ENCODE measurements at regions not wholly inside any gene's neighbourhood (a gene's known extent, or its start where the extent isn't known, plus 50 kb on each side); places are given as distances from the start of the nearest gene placed in this dataset.

DNA sequence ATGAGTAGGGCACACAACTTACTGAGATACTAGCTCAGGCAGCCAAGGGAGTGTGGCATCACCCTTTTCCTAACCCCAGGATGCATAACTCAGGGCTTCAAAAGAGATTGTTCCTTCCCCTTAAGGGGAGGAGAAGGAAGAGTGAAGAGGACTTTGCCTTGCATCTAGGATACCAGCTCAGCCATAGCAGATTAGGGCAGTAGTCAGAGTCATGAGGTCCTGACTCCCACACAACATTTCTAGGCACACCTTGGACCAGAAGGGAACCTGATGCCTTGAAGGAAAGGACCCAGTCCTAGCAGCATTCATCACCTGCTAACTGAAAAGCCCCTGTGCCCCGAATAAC lies 1433.2 kb upstream of the TMEFF2 start:
- CTCF ChIA-PET: interaction anchor here (1.2 kb wide), 1 partner anchor 43 kb away, joined by 4 read pairs; no protein-coding TSS in a partner anchor
- RAD21 ChIA-PET (ENCODE audit: low non-redundant PET in 1 of 2, low total read pairs in 2 of 2, uncharacterized antibody in 2 of 2, unreplicated experiment in 2 of 2): no interaction called here
- no peaks in the 10 kb centered on the region for H3K4me1 ChIP-seq (ENCODE audit: control insufficient read depth in 1 of 2, insufficient read depth in 2 of 2, low read length in 2 of 2)
- H3K27me3 ChIP-seq (ENCODE audit: insufficient read depth, low read length): no peaks in the 10 kb centered on the region
- POLR2A ChIA-PET: no interaction called here
- no peak overlapping the region for H3K9ac ChIP-seq (ENCODE audit: low read length)
- H4K20me1 ChIP-seq (ENCODE audit: insufficient read depth): no peaks in the 10 kb centered on the region
- H3K79me2 ChIP-seq (ENCODE audit: insufficient read depth, low read length): no peaks in the 10 kb centered on the region
- BruUV-seq (replicated peaks): no TSS peak
- DNase-seq (ENCODE audit: low read depth, low spot score) (no peak), ATAC-seq (no peak)
- H2AFZ ChIP-seq (ENCODE audit: low read depth, low read length, poor library complexity, severe bottlenecking): no peak overlapping the region
- no peaks in the 10 kb centered on the region for H3K9me2 ChIP-seq (ENCODE audit: insufficient read depth)
- H3K4me2 ChIP-seq (ENCODE audit: low read length): no peak overlapping the region
- H3K9me3 ChIP-seq (ENCODE audit: control insufficient read depth in 1 of 2, insufficient read depth in 1 of 2, low read depth in 1 of 2, low read length in 2 of 2): no peaks in the 10 kb centered on the region
- no peak overlapping the region for H3K27ac ChIP-seq (ENCODE audit: low read depth, low read length)
- no peak for TF ChIP-seq SRF (IDR thresholded peaks at IDR 0.05; ENCODE audit: low read depth)
- TF ChIP-seq ZFX (IDR thresholded peaks at IDR 0.05): no peak
- no peak for TF ChIP-seq POLR2A (IDR thresholded peaks at IDR 0.05; ENCODE audit: borderline replicate concordance, extremely low read depth, insufficient read depth, insufficient read length)
- TF ChIP-seq EZH2phosphoT487 (IDR thresholded peaks at IDR 0.05; ENCODE audit: borderline replicate concordance): no peak
- TF ChIP-seq, protein P1, sequence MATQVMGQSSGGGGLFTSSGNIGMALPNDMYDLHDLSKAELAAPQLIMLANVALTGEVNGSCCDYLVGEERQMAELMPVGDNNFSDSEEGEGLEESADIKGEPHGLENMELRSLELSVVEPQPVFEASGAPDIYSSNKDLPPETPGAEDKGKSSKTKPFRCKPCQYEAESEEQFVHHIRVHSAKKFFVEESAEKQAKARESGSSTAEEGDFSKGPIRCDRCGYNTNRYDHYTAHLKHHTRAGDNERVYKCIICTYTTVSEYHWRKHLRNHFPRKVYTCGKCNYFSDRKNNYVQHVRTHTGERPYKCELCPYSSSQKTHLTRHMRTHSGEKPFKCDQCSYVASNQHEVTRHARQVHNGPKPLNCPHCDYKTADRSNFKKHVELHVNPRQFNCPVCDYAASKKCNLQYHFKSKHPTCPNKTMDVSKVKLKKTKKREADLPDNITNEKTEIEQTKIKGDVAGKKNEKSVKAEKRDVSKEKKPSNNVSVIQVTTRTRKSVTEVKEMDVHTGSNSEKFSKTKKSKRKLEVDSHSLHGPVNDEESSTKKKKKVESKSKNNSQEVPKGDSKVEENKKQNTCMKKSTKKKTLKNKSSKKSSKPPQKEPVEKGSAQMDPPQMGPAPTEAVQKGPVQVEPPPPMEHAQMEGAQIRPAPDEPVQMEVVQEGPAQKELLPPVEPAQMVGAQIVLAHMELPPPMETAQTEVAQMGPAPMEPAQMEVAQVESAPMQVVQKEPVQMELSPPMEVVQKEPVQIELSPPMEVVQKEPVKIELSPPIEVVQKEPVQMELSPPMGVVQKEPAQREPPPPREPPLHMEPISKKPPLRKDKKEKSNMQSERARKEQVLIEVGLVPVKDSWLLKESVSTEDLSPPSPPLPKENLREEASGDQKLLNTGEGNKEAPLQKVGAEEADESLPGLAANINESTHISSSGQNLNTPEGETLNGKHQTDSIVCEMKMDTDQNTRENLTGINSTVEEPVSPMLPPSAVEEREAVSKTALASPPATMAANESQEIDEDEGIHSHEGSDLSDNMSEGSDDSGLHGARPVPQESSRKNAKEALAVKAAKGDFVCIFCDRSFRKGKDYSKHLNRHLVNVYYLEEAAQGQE (IDR thresholded peaks at IDR 0.05; ENCODE audit: low read depth): no peak
- TF ChIP-seq EGR1 (IDR thresholded peaks at IDR 0.05; ENCODE audit: low read depth): no peak
- no peak for TF ChIP-seq MAX (IDR thresholded peaks at IDR 0.05)
- TF ChIP-seq YY1 (IDR thresholded peaks at IDR 0.05; ENCODE audit: extremely low read depth, insufficient replicate concordance, low read depth, low read length): no peak
- TF ChIP-seq SIN3A (IDR thresholded peaks at IDR 0.05; ENCODE audit: low read depth): no peak
- TF ChIP-seq POLR2AphosphoS5 (IDR thresholded peaks at IDR 0.05; ENCODE audit: low read depth, low read length): no peak
- no peak for TF ChIP-seq FOSL1 (IDR thresholded peaks at IDR 0.05; ENCODE audit: low read depth)
- no peak for TF ChIP-seq RAD21 (IDR thresholded peaks at IDR 0.05; ENCODE audit: low read depth)
- TF ChIP-seq, protein P2, sequence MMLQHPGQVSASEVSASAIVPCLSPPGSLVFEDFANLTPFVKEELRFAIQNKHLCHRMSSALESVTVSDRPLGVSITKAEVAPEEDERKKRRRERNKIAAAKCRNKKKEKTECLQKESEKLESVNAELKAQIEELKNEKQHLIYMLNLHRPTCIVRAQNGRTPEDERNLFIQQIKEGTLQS (IDR thresholded peaks at IDR 0.05): no peak
- no peak for TF ChIP-seq ZNF274 (IDR thresholded peaks at IDR 0.05; ENCODE audit: low read depth, low read length)
- no peak for TF ChIP-seq TCF7L2 (IDR thresholded peaks at IDR 0.05; ENCODE audit: borderline replicate concordance, extremely low read depth, insufficient read depth, insufficient read length)
- no peak for TF ChIP-seq CTCF (IDR thresholded peaks at IDR 0.05 in 2 of 3, conservative IDR thresholded peaks at IDR 0.05 in 1 of 3; ENCODE audit: borderline replicate concordance in 1 of 3, insufficient read depth in 1 of 3, low read depth in 2 of 3, low read length in 2 of 3)
- no peak for TF ChIP-seq CEBPB (IDR thresholded peaks at IDR 0.05; ENCODE audit: low read depth)
- intact Hi-C loops (cut with micrococcal nuclease): no loop called here
- H3K4me3 ChIP-seq (replicated peaks in 1 of 2; ENCODE audit: low read depth in 1 of 2, low read length in 2 of 2): no peak overlapping the region
- H3K36me3 ChIP-seq (ENCODE audit: control insufficient read depth in 1 of 2, insufficient read depth in 2 of 2, low read length in 2 of 2): no peaks in the 10 kb centered on the region

Measured in HCT116 (cell line).